HUDEP-2 (cell line): ENCODE measurements at regions not wholly inside any gene's neighbourhood (a gene's known extent, or its start where the extent isn't known, plus 50 kb on each side); places are given as distances from the start of the nearest gene placed in this dataset.

ENCODE experiments used
- DNase-seq, 76 experiments: peaks; one replicate each; lab custom pipeline; 2025; ENCODE audit not compliant: unreplicated experiment in 76 of 76; lab: John Stamatoyannopoulos, UW

DNA sequence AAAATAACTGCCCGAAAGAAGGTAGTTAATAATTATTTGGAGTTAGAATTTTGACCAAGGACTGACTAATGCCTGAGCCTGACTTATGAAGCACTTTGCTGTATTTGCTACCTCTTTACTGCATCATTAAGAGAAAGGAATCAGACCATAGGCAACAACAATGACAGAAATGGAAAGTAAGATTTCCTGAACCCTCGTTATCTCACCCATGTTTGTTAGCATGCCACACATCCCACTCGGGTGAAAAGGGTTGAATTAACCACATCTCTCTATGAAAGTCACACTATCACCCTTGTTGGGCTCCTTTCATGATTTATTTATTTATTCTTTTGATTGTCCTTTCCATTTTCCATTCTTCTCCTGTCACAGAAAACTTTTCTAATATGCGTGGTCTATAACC lies 59.6 kb downstream of the OLIG3 start:
- DNase-seq = no peak

DNA sequence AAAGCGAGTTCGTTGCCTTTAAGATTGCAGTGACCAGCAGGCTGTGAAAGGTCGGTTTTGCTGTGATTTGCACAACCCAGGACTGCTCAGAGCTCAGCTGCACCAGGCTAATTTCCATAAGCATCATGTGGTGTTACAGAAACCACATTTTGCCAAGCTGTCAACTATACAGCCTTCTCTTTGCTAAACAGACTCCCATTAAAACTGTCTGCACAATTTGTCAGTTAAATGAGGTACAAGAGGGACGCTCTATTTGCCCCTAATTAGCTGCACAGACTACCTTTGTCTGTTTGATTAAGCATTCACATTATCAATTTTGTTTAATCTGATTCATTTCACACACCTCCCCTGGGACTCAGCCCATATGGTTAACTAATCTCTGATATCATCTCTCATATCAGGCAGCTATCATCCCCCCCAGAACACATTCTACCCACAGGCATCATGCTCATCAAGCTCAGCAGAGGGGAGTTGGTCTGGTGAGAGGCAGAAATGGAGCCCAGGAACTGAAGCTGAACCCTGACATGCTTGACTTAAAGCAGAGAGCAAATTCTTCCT lies 62.1 kb downstream of the OLIG3 start:
- DNase-seq = no peak

DNA sequence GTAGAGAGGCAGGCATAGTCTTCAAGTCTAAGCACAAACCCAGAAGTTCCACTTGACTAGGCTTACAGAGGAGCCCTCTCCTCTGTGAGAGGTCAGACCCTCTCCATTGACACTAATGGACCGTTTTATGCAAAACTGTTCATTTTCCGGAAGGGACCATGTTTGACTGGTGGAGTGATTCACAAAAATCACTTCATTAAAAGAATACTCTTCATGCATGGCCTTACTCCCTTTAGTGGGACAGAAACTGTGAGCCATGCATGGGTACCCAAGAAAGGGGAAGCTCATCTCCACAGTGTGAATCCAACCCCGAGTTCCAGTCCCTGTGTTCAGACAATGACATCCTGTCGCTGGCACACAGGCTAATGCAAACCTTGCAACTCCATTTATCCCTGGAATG lies 63.2 kb downstream of the OLIG3 start:
- DNase-seq = no peak

DNA sequence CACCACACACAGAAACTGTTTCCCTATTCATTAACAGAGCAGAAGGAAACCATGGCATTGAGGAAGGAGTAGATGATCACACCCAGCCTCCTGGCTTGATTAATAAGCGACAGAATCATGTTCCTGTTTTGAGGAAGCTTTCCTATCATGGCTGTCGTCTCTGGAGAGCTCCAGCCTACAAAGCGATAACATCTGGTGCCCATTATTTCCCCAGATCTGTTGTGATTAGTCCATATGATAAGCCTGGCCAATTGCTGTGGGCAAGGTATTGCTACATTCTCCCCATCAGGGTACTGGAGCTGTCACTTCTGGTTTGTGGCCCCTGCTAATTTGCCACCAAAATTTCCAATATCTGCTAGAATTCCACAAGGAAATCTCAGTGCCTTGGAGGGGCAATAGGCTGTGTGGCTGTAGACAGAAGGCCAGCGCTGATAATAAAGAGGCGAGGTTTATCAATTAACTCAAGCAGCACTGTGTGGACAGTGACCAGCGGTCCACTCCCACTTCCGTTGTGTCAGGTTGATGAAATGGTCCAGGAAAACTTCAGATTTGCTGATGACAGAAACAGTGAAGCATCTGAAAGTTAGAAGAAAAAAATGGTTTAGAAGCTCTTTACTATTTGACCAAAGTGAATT lies 66.4 kb downstream of the OLIG3 start:
- DNase-seq = no peak

DNA sequence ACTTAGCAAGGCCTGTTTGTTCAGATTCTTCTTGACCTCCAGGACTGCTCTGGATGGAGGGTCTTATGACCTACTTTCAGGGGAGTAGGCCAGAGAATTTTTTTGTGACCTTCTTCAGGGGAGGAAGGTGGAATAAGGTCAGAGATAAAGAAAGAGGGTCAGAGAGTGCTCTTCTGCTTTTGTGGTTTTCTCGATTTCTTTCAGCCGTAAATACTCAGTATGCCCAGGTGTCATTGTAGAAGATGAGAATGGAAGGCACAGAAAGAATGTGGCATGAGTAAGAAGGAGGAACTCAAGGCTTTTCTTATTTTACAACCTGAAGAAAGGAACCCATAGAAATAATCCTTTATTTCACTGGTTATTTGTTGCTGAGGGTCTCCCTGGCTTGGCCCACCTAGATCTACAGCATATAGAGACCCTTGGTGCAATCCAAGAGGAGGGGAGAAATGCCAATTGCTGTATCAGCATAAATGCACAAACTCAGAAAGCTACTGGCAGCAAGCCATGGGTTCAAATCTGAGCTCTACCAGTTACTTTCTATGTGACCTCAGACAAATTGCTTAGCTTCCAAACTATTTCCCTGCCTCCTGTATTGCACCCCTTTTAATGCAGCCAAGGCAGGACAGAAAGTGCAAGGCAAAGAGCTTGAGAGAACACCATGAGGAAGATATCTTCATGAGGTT lies 68.0 kb downstream of the OLIG3 start:
- no peak for DNase-seq

DNA sequence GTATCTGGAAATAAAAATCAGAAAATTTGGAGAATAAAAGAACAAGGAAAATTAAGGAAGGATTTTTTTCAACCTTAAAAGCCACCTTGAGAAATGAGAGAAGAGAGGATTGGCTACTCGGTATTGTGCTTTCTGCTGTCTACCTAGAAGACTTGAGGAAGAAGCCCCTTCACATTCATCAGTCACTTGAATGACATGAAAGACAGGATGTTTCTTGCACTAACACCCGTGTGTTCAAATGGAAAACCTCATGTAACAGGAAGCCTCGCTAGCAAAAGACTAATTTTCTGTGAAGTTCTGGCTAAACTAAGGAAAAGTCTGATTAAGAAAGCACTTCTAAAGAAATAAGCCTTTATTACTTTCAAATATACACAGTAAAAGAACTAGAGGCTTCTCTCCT lies 69.9 kb downstream of the OLIG3 start:
- DNase-seq = no peak

DNA sequence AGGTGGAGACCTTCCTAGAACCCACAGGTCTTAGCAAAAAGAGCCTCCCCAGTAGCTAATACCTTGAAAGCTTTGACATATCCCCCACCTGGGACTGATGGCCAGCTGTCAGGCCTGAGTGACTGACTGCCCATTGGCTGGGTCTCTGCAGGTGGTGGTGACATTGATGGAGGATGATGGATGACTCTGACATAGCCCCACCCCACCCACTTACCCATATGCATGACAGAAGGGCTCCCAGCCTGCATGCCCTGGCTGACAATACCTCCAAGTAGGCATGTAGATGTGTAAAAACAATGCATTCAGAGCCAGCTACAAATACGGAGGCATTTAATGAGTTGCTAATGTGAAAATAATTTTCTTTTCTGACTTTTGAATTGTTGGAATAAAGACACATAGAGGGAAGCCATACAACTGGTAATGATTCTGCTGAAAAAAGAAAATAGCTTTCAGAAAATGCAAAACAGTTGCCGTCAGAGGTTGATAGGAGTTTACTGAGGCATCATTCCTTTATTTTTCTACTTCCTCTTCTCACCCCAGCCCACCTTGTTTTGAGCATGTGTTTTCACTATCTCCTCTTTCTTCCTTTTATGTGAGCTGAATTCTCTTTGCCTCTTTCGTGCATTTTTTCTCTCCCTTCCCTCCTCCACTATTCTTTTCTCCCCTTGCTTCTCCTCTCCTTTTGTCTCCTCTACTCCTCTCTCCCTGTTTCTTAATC lies 70.6 kb downstream of the OLIG3 start:
- no peak for DNase-seq

DNA sequence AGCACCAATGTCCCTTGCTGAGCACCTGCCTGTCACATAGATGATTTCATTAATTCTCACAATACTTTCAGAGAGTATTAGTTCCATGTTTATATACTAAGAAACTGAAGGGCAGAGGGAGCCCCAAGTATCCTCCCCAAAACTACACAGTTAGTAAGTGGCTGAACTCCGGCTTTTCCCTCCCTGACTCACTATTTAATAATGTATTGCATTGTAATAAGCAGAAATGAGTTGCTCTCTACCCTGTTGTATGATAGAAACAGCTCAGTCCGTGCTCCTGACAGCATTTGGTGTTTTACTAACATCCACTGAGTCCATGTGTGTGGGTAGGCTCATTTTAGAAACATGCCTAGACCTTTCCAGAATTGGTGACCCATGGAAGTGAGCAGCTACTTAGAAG lies 76.8 kb downstream of the OLIG3 start:
- no peak for DNase-seq

DNA sequence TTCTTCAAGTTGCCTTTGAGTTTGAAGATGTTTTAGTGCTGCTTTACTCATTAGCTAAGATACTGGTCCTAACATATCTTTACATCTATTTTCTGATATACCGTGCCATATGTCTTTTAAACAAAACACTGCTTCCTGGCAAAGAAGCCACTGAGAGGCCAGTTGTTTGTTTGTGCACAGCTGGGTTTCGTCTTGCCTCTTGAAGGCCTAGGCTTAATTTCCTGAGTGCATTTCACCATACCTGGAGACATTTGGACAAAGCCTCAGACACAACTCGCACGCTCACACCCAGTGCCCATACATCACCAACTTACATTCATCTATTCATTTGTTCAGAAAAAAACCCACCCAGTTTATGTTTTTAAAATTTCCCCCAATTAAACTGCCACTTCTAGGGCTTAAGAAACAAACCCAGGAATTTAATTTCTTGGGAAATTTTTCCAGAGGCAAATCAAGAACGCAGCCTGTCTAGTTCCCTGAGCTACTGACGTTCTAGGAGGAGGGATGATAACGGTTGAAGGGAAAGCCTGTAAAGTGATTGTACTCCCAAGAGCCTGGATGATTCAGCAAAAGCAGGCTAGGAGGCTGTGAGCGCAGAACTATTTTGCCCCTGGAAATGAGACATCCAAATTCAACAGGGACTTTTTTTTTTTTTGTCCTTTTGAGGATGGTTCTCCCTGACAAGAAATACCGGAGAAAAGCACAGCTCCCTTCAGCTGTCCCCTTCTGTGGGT lies 77.7 kb downstream of the OLIG3 start:
- no peak for DNase-seq

DNA sequence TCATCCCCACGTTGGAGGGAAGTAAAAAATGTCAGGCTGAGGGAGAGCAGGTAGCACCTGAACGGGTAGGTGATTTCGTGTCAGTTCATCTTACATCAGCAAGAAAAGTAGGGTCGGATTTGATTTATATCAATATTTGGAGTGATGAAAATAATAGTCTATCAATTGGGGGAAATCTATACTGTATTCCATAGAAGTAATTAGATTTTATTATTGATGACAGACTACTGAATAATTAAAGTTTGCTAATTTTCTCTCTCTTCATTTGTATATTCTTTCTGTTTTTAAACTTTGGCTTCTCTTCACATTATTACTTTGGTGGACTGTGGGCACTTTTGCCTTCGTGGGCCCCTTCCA lies 78.4 kb downstream of the OLIG3 start:
- DNase-seq = no peak

DNA sequence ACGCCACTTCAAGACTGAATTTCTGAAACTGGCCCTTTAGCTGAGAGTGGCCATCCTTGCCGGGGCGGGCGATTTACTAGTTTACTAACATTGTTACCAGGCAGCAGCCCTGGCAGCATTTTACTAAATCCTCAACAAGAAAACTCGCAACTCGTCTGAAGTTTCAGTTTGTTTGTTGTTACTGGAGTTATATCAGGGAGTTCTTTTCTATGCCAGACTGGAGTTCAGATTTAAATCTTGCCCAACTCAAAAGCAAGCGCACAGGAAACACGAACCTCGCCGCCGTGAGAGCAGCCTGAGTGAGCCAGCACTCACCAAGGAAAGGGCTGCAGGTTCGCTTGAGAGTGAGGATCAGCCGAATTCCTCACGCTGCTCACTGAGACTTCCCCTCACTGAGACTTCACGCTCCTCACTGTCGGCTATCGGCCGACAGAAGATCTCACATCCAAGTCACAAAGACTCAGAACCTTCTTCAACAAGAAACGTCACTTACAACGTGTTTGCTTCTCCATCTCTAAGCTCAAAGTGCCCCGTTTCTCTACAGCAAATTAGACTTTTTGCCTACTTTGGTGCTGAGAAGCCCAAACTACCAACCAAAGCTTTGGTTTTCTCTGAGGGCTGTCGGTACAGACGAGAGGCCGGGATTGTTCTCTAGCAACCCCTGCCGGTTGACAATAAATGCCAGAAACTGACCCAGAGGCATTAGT lies 78.9 kb downstream of the OLIG3 start:
- peak in 34 of 76 experiments; percentile 3 to 60 (median 16) for DNase-seq

DNA sequence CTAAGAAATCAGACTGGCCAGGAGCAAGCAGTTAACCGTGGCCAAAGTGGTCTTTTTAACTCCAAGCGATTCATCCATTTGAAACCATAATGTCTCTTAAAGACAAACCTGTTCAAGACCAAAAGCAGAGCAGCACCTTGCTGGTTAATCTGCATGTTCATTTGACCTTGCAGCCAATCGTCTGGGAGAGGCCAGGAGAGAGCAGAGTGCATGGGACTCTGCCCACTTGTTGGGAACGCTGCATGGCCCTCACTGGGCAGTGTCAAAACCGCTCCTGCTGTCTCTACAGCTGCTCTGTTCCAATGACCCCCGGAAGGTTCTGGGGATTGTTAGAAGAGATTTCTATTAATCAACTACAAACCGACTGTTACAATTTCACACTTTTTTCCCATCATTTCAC lies 79.6 kb downstream of the OLIG3 start:
- no peak for DNase-seq

DNA sequence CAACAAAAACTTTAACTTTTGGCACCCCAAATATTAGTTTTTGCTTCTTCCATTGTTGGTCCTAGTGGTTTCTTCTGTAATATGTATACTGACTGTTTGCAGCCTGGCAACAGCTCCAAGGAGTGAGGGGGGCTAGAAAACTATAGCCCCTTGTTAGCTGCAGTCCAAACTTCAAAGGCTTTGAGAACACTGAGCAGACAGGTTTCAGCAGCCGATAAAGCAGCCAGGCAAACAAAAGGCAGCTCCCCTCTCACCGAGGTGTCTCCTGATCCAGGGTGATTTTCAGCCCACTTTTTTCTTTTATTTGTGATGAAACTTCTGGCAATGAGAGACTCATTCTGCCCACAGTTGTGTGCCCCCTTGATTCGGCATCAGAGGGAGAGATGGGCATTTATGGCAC lies 80.7 kb downstream of the OLIG3 start:
- DNase-seq = no peak

DNA sequence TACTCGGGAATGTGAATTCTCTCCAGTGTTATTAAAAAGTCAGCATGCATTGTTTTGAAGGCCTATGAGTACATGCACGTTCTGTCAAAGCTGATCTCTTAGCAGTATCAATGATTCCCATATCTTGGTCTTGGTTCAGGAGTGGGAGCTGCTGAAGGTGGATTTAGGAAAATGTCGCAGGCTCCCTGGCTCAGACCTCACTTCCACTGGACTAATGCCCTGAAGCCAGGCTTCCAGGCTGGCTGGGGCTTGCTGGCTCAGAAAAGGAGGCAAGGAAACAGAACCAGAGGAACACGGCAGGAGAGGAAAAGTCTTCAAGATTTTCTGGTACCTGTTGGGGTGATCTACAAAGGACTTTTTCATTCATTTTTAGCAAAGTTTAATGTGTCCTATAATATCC lies 81.6 kb downstream of the OLIG3 start:
- DNase-seq = no peak

DNA sequence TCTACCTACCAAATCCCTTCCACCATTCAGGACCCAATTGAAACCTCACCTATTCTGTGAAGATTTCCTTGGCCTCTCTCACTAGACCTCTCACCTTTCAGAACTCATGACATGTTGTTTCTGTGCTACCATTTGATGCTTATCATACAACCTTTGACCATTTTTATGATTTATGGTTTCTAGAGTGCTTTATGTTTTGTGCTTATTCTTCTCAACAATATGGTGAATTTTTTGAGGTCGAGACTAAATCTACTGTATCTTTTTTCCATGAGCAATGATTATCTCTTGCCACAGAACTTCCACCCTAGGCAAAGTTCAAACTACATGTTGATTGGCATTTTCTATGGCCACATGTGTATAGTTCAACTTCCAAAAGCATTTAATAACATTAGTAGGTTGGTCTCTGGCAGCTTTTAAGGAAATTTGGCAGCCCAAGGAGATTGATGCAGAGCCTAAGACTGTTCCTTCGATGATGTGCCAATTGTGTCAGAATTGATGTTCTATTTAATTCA lies 84.9 kb downstream of the OLIG3 start:
- DNase-seq = no peak

DNA sequence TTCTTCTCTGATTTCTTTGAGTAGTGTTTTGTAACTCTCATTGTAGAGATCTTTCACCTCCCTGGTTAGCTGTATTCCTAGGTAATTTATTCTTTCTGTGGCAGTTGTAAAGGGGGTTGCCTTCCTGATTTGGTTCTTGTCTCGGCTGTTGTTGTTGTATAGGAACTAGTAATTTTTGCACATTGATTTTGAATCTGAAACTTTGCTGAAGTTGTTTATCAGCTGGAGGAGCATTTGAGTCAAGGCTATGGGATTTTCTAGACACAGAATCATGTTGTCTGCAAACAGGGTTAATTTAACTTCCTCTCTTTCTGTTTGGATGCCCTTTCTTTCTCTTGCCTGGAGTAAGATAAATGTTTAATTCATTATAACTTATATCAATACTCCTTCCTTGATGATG lies 86.4 kb downstream of the OLIG3 start:
- no peak for DNase-seq

DNA sequence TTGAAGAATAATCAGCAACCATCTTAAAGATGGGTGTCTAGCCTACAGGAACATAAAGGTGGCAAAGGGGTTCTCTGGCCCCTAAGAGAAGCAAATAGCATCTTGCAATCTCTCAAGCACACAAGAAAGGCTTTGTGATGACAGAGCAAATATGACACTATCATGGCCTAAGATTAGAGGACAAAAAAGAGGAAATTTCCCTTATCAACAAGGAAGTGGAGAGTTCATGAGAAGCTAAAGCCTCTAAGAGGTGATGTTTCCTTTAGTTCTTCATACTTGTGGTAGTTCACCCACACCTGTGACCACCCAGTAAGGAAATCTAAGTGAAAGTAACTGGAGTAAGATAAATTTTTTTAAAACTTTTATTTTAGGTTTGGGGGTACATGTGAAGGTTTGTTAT lies 88.4 kb downstream of the OLIG3 start:
- no peak for DNase-seq

DNA sequence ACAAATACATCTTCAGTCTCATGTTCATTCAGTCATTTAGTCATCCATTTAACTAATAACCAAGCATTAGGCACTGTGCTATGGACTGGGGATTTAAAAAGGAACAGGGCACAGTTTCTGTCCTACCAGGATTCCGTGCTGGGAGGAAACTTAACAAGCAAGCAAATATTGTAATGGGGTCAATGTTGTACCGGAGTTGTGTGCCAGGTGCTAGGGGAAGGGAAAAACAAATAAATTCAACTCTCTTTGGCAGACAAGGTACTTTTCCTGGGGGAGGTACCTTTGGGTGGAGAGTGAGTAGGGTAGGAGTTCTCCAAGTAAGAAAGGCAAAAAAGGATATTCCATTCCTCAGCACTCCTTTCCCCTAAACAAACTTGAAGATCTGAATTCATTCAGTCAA lies 90.3 kb downstream of the OLIG3 start:
- DNase-seq = no peak

DNA sequence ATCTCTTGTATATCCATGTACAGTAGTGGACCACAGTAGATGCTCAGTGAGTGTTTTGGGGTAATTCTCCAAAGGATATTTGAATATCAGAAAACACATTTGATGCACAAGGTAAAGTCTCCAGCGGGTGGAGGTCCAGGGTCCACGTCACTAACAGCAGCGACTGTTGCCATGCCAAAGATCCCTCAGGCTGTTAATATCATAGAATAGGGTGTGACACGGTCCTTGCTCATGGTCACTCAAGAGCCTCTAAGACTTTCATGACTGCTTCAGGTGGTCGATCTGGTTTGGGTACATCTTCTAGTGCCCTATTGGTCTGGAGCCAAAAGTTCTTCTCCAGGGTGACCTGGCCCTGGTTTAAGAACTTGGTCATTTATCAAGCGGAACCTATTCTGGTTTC lies 90.8 kb downstream of the OLIG3 start:
- DNase-seq = no peak

DNA sequence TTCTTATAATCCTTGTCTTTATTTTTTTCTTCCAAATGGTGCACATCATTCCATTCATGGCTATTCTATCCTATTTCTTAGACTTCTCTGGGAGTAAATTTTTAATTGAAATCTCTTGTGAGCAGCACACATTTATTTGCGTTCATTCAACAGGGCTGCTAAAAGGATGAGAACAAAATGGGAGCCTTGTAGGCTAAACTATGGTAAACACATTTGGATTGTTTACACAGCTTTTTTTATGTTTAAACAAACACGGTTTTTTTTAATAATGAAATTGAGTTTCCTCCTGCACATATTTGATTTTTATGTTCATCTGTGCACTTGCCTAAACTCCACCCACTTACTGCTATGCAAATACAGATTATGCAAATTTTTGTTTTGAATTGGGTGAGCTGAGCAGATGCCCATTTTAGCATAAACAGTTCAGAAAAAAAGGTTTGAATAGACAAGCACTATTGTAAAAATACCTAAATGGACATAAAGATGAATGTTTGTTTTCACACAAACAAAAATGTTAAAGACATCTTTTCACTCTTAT lies 92.0 kb downstream of the OLIG3 start:
- DNase-seq = no peak
